ENCODE measurements at regions not wholly inside any gene's neighbourhood (a gene's known extent, or its start where the extent isn't known, plus 50 kb on each side); places are given as distances from the start of the nearest gene placed in this dataset.

GRCh38 chr2:60045456-60045855 is 508.0 kb downstream of the BCL11A start:
- no peak for DNase-seq

GRCh38 chr2:60044484-60044883 is 509.0 kb downstream of the BCL11A start:
- DNase-seq = no peak

DNA sequence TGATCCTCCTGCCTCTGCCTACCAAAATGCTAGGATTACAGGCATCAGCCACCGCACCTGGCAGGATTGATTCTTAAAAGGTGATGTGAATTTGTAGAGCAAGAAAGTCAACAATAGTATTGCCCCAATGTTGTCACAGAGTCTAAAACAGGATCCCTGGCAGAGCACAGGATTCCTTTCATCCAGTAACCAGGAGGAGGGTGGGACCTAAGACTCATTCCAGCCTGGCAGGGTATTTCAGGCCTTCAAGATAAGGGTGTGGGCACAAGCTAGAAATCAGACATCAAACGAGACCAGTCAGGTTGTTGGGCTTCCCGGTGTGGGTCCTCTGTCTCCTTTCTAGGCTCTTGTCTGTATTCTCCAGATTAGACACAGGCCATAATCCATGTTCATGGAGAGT is 511.4 kb downstream of the BCL11A start:
- DNase-seq = no peak

DNA sequence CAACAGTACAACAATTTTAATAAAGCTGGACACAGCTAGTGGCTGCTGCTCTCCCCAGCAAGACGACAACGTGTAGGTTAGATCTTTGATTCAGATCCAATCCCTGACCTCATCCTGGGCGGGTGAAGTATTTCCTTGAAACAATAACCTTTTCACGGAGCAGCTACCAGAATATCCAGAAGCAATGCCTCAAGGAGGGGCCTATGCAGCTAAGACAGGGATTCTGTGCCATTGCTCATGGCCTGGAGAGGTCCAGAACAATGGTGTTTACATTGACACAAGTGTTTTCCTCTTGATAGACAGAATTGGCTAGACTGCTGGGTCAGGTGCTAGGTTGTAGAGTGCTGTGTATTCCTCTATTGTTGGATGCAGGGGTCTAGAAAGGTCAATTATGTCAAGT is 520.1 kb downstream of the BCL11A start:
- DNase-seq = no peak

DNA sequence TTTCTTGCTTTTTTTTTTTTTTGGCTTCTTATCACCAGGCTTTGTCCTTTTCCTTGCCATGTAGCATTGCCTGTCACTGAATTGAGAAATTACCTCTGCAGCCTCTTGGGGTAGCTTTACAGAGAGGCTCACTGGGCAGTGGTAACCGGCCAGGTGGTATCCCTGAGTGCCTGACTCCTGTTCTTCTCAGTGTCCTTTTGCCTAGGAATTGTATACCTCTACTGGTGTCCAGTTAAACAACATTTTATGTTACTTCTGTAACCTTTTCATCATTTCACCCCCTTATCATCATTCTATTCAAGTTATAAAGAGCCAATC is 523.9 kb downstream of the BCL11A start:
- no peak for DNase-seq

DNA sequence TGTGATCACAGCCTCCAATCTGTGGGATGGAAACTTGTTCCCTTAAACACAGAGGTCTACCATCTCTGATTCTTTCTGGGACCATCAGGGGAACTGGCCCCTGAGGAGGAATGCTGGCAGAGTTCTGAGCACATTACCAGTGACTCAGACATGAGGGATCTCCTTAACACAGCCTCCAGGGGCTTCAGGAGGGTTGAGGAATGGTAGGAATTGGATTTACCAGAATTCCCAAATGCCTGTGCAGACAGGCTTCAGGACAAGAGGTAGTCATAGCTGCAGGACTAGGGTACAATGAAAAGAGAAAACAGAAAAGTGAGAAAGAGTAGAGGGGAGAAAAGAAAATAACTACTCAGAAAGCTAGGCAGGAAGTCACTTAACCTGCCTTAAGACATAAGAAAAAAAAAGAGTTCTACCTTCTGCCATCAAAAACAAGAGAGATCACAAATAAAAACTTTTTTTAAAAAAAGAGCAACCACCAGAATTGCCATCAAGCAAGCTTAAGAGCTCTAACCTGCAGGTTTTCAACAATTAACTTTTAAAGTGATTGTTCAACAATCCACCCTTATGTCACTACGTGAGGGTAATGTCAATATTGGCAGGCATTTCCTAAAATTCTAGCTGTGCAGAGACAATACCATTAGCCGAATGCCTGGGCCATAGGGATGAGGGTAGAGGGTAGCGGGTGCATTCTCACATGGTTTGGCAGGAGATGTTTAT is 524.4 kb downstream of the BCL11A start:
- DNase-seq = no peak

DNA sequence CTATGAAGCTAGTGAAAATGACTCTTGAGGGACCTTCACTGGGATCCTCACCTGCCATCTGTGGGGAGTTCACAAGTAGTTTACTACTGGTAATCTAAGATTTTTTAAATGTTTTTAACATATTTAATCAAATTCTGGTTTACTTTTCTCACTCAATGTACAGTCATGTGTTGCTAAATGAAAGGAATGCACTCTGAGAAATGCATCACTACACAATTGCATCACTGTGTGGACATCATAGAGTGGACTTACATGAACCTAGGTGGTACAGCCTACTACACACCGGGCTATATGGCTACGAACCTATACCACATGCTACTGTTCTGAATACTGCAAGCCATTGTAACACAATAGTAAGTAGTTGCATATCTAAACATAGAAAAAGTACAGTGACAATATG is 528.0 kb downstream of the BCL11A start:
- no peak for DNase-seq

DNA sequence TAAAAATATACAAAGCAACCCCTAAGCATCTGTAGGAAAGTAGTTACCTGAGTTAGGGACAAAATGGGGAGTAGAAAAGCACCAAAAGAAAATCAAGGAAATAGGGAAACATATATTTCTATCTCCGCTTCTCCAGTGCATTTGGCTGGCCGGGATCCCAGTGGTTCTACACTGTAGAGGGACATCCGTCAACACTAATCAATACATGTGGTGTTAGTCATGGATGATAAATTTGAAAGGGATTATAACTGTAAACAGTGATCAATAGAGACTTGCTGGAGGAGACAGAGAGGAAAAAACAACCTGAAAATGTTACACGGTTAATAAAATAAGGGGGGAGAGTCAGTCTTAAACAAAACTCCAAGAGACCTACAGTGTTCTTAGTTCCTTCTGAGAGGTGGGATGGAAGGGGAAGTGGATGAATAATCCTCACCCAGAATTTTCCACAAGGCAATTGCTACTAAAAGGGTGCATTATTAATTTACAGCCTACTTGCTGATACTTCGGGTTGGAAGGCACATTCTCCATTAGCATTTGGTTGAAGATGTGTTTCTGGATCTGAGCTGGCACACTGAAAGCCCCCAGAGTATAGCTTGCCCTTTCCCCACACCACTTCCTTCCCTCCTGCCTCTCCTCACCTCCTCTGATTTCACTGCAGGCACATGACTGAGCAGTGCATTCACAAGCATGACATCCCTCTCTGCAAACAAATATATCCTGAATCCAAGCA is 530.0 kb downstream of the BCL11A start:
- DNase-seq = no peak

DNA sequence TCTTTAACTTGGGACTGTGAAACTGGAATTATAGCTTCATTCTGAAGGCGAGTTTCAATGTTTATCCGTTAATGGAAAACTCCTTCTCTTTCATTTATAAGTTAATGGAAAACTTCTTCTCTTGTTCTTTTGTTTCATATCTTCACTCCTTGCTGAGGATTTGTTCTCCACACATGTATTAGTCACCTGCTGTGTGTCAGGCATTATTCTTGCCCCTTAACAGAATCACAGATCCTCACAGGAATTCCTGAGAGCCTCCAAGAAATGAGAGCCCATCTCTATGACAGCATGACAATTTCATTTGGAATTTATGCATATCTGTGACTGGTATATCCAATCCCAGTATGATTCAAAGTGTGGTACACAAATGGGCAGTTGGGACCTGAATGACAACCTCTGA is 545.8 kb downstream of the BCL11A start:
- no peak for DNase-seq

- DNase-seq = no peak
Measured at GRCh38 chr2:60003076-60003475, 550.4 kb downstream of the BCL11A start.

- DNase-seq = no peak
Measured at GRCh38 chr2:60002183-60002867, 551.1 kb downstream of the BCL11A start.

DNA sequence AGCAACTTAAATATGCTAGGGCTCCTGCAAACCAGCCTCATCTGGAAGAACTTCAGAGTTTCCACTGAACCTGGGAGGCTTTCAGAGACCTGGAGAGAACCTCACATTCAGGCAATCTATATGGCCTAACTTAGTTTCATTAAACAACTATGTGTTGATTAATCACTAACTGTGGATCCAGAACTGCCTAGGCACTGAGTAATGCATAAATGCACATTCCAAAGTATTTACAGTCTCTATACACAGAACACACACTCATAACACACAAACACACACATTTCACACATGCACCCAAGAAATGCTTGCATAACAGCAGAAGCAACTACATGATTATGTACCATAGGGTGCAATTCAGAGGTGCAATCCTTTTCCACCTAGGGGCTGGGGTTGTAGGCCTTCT is 552.8 kb downstream of the BCL11A start:
- DNase-seq = no peak

DNA sequence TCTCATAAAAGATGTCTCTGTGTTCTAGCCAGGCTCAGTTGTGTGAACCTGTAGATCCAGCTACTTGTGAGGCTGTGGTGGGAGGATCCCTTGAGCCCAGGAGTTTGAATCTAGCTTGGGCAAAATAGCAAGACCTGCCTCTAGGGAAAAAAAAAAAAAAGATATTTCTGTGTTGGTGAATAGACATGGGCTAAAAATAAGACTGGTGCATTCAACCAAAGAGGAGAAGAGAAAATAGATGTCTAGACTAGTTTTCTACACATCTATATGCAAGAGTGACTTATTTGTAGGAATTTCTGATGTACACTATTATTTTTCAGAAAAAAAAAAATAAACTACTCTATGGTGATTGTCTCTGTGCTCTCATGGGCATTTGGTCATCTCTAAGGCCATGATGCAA is 555.1 kb downstream of the BCL11A start:
- no peak for DNase-seq

DNA sequence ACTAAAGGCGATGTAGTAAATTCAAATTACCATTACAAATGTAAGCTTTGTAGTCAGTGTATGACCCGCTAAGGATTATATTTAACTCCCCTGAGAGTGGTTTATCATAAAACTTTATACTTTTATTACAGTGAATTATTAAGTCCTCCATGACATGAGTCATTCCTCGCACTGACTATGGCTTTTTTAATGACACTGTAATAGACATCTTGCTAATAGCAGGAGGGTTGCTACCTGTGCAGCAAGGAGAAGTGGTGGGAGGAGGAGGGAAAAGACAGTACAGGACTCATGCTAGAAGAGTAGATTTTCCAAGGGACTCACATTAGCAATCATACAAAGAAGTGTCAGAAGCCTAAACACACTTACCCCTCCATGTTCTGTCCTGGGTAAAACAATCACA is 556.1 kb downstream of the BCL11A start:
- DNase-seq = no peak

DNA sequence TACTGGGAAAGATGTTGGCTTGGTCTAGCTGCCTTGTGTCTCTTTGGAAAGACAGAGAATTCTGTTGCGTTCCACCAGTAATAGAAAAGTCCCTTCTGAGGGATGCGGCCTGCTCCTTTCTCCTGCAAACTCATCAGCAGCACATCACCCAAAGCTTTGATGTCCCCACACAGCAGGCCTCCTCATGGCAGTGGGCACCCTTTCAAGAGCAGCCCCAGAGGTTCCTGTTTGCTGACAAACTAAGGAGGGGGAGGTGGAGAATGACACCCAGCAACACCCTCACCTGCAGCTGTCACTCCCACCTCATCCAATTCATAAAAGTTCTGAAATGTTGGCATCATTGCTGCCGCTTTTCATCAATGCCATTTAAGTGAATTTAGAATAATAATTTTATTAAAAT is 556.6 kb downstream of the BCL11A start:
- DNase-seq = no peak

DNA sequence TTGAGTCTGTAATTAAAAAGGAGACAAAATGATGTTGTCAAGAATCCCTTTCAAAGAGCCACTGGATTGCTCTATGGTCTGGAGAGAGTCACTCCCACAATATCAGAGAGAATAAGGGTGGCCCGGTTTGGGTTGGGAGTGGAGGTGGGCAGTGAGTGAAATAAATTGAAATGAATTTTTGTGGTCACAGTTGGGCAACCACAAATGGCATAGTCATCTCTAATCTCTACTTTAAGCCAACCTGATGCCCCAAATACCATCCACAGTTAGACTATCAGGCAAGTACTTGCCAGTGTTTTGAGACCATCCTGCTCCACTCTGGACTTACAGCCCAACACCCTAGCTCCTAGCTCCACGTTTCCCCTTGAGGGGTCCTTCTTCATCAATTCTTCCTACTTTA is 559.7 kb downstream of the BCL11A start:
- DNase-seq = no peak

GRCh38 chr2:59988341-59988740 is 565.1 kb downstream of the BCL11A start:
- no peak for DNase-seq

DNA sequence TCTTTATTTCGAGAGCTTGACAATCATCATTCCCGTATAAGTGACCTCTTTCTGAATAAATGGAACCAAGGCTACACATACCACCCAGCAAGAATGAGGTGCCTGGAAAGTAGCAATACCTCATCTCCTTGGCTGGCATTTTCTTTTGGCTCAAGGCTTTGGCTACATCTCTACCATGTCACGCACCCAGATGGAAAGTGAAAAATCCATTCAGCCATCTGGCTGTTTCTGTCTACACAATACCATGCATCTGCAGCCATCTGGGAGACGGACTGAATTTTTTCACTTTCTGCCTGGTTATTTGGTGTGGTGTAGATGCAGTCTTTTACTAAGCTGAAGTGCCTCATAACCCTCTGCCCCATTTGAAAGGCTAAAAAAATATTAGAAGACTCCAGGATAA is 566.9 kb downstream of the BCL11A start:
- no peak for DNase-seq

DNA sequence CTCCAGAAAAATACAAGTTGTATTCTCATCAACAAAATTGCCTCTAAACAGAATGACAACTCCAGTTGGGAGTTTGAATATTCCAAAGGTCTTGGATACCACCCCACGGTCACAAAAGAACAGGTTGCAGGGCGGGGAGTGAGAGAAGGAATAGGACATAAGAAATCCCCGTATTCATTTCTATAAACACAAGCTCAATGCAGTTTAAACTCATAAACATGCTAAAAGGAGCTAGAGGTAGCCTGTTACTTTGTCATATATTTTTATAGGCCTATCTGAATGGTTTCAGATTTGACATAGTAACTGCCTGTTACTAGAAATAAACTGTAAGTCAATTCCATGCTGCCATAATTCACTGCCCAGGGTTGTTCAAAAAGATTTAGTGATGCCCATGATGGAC is 567.5 kb downstream of the BCL11A start:
- no peak for DNase-seq

- DNase-seq = no peak
Measured at GRCh38 chr2:59974051-59974766, 579.2 kb downstream of the BCL11A start.

DNA sequence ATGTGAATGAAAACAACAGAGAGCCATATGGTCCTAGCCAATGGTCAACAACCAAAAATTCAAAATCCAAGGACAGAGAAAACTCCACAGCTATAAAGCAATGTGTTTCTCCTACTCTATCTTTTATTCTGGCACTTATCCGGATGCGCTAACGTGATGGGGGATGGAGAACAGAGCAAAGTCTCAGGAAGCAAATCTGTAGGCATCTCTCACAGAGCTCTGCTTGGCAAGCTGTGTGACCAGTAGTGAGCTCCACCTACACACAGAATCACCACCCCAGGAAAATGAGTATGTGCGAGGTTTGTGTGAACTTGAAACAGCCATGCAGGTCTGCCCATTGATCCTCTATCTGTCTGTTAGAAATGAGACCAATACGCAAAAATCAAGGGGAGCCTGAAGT is 584.3 kb downstream of the BCL11A start:
- no peak for DNase-seq

DNA sequence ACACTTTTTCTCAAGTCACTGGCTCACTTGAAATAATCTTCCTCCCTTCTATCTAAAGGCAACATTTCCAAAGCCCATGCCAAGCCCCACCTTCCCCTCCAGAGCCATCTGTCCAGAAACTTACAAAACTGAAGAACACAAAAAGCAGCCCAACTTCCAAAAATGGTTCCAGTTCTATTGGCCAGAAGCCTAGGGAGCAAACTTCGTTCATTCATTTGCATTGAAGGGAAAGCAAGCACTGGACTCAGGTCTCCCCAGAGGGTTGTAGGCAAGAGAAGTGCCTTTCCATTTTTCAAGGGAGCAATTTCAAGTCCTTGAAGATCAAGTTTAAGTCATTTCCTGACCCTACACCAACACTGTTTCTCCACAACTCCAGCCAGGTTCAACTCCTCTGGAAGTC is 585.0 kb downstream of the BCL11A start:
- DNase-seq = no peak

GRCh38 chr2:59967691-59968090 is 585.8 kb downstream of the BCL11A start:
- DNase-seq = no peak

GRCh38 chr2:59963157-59963556 is 590.3 kb downstream of the BCL11A start:
- DNase-seq = no peak

Data from NCI-H1092 (cell line).